Neural progenitor cell (in vitro differentiated cells): ENCODE measurements at regions not wholly inside any gene's neighbourhood (a gene's known extent, or its start where the extent isn't known, plus 50 kb on each side); places are given as distances from the start of the nearest gene placed in this dataset.

Source experiments
- DNase-seq: peaks from one replicate; pipeline ENCODE4 v3.0.0-alpha.2; 2016; ENCODE audit warnings: low spot score
- H2AFZ ChIP-seq: fragments of 200-600 bp; sonication (generic); replicated peaks from 2 replicates; pipeline ENCODE4 v1.6.1; 2016; ENCODE audit warnings: antibody characterized with exemption
- H3F3A ChIP-seq: fragments of 200-600 bp; sonication (generic); 2 replicates; pipeline ENCODE4 v1.6.1; 2016; ENCODE audit warnings: antibody characterized with exemption, low read depth
- H3K27ac ChIP-seq: fragments of 200-600 bp; sonication (generic); 2 replicates; pipeline ENCODE4 v1.5.1; 2016; ENCODE audit warnings: mild to moderate bottlenecking
- H3K27me3 ChIP-seq: fragments of 200-600 bp; sonication (generic); 2 replicates; pipeline ENCODE4 v1.6.1; 2016; ENCODE audit warnings: mild to moderate bottlenecking, moderate library complexity
- H3K36me3 ChIP-seq: fragments of 200-600 bp; sonication (generic); 2 replicates; pipeline ENCODE4 v1.5.1; 2016
- H3K4me1 ChIP-seq: fragments of 200-600 bp; sonication (generic); 2 replicates; pipeline ENCODE4 v1.6.1; 2016; ENCODE audit warnings: mixed run types
- H3K4me2 ChIP-seq: fragments of 200-600 bp; sonication (generic); 2 replicates; pipeline ENCODE4 v1.6.1; 2016
- H3K4me3 ChIP-seq: fragments of 200-600 bp; sonication (generic); 2 replicates; pipeline ENCODE4 v1.5.1; 2016
- H3K79me2 ChIP-seq: fragments of 200-600 bp; sonication (generic); 2 replicates; pipeline ENCODE4 v1.6.1; 2016; ENCODE audit warnings: low read depth
- H3K9ac ChIP-seq: fragments of 200-600 bp; sonication (generic); 2 replicates; pipeline ENCODE4 v1.6.1; 2016
- H3K9me3 ChIP-seq: fragments of 200-600 bp; sonication (generic); 2 replicates; pipeline ENCODE4 v1.5.1; 2016; ENCODE audit warnings: low read depth
- H4K20me1 ChIP-seq: fragments of 200-600 bp; sonication (generic); 2 replicates; pipeline ENCODE4 v1.6.1; 2016; ENCODE audit warnings: low read depth
- H3K27ac Mint-ChIP-seq: 3 replicates; pipeline ENCODE4 v1.8.0; 2021; ENCODE audit warnings: mixed read lengths
- H3K27me3 Mint-ChIP-seq: 2 replicates; pipeline ENCODE4 v1.8.0; 2022; ENCODE audit warnings: low read depth, mild to moderate bottlenecking, inconsistent platforms, moderate library complexity, mixed read lengths; ENCODE audit not compliant: insufficient read depth
- H3K36me3 Mint-ChIP-seq: 3 replicates; pipeline ENCODE4 v1.8.0; 2021; ENCODE audit warnings: mixed read lengths
- H3K4me1 Mint-ChIP-seq: 3 replicates; pipeline ENCODE4 v1.8.0; 2021; ENCODE audit warnings: mixed read lengths
- H3K4me3 Mint-ChIP-seq: 3 replicates; pipeline ENCODE4 v1.8.0; 2021; ENCODE audit warnings: mild to moderate bottlenecking, moderate library complexity, mixed read lengths
- H3K9me3 Mint-ChIP-seq: 3 replicates; pipeline ENCODE4 v1.8.0; 2020; ENCODE audit warnings: mixed read lengths
- EZH2 ChIP-seq: fragments of 200-600 bp; sonication (generic); IDR thresholded peaks from 2 replicates; pipeline ENCODE4 v1.6.1; 2017; ENCODE audit warnings: antibody characterized with exemption, mild to moderate bottlenecking, moderate library complexity
- EZH2phosphoT487 ChIP-seq: fragments of 200-600 bp; sonication (generic); IDR thresholded peaks from 2 replicates; pipeline ENCODE4 v1.6.1; 2017; ENCODE audit warnings: antibody characterized with exemption
- TF ChIP-seq, protein P1 (sequence below): fragments of 200-600 bp; sonication (generic); IDR thresholded peaks from 2 replicates; pipeline ENCODE4 v1.5.1; 2017; ENCODE audit warnings: antibody characterized with exemption, mild to moderate bottlenecking

GRCh38 chr3:117018655-117019054 is 309.1 kb downstream of the TUSC7 start:
- Mint-ChIP-seq H3K4me1 (peaks cover 11% of the 10 kb centered on the region), H3K27ac (no peak overlapping the region), H3K4me3 (no peak overlapping the region), H3K36me3 (no peaks in the 10 kb centered on the region), H3K9me3 (no peaks in the 10 kb centered on the region), H3K27me3 (no peaks in the 10 kb centered on the region)
- Histone ChIP-seq H3F3A (no peaks in the 10 kb centered on the region), H3K9me3 (no peaks in the 10 kb centered on the region), H3K4me2 (no peak overlapping the region), H3K9ac (no peak overlapping the region), H3K36me3 (no peaks in the 10 kb centered on the region), H3K4me3 (no peak overlapping the region), H4K20me1 (no peaks in the 10 kb centered on the region), H3K27me3 (no peaks in the 10 kb centered on the region), H3K79me2 (no peaks in the 10 kb centered on the region), H3K4me1 (peaks cover 15% of the 10 kb centered on the region), H2AFZ (peak overlapping the region; percentile 5), H3K27ac (no peak overlapping the region)
- DNase-seq, result no peak
- no peak for TF ChIP-seq EZH2phosphoT487
- TF ChIP-seq, protein P1, sequence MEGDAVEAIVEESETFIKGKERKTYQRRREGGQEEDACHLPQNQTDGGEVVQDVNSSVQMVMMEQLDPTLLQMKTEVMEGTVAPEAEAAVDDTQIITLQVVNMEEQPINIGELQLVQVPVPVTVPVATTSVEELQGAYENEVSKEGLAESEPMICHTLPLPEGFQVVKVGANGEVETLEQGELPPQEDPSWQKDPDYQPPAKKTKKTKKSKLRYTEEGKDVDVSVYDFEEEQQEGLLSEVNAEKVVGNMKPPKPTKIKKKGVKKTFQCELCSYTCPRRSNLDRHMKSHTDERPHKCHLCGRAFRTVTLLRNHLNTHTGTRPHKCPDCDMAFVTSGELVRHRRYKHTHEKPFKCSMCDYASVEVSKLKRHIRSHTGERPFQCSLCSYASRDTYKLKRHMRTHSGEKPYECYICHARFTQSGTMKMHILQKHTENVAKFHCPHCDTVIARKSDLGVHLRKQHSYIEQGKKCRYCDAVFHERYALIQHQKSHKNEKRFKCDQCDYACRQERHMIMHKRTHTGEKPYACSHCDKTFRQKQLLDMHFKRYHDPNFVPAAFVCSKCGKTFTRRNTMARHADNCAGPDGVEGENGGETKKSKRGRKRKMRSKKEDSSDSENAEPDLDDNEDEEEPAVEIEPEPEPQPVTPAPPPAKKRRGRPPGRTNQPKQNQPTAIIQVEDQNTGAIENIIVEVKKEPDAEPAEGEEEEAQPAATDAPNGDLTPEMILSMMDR, result no peak
- no peak for TF ChIP-seq EZH2

- peak overlapping the region; percentile 5 for H2AFZ ChIP-seq
- no peaks in the 10 kb centered on the region for H3K79me2 ChIP-seq
- Mint-ChIP-seq H3K27me3 (no peaks in the 10 kb centered on the region), H3K4me1 (peaks cover 11% of the 10 kb centered on the region), H3K4me3 (no peak overlapping the region), H3K27ac (no peak overlapping the region), H3K36me3 (no peaks in the 10 kb centered on the region), H3K9me3 (no peaks in the 10 kb centered on the region)
- TF ChIP-seq, protein P1, result peak; percentile 86
- TF ChIP-seq EZH2, result no peak
- no peaks in the 10 kb centered on the region for H3K27me3 ChIP-seq
- H3K4me3 ChIP-seq, result no peak overlapping the region
- H3K36me3 ChIP-seq, result no peaks in the 10 kb centered on the region
- no peak overlapping the region for H3K4me2 ChIP-seq
- no peaks in the 10 kb centered on the region for H3K9me3 ChIP-seq
- no peak overlapping the region for H3K27ac ChIP-seq
- no peak overlapping the region for H3K9ac ChIP-seq
- peaks cover 15% of the 10 kb centered on the region for H3K4me1 ChIP-seq
- peak; percentile 87 for DNase-seq
- no peaks in the 10 kb centered on the region for H3F3A ChIP-seq
- no peaks in the 10 kb centered on the region for H4K20me1 ChIP-seq
Observed at GRCh38 chr3:117019082-117019713, 309.6 kb downstream of the TUSC7 start.

GRCh38 chr3:117026401-117026800 is 316.8 kb downstream of the TUSC7 start:
- Histone ChIP-seq H2AFZ (no peak overlapping the region), H3K79me2 (no peaks in the 10 kb centered on the region), H3K36me3 (no peaks in the 10 kb centered on the region), H3K27me3 (no peaks in the 10 kb centered on the region), H3K4me3 (no peak overlapping the region), H3K9ac (no peak overlapping the region), H3K4me1 (no peaks in the 10 kb centered on the region), H3K27ac (no peak overlapping the region), H3F3A (no peaks in the 10 kb centered on the region), H4K20me1 (no peaks in the 10 kb centered on the region), H3K9me3 (no peaks in the 10 kb centered on the region), H3K4me2 (no peak overlapping the region)
- no peaks in the 10 kb centered on the region for H3K27me3 Mint-ChIP-seq
- no peaks in the 10 kb centered on the region for H3K36me3 Mint-ChIP-seq
- DNase-seq, result no peak
- H3K9me3 Mint-ChIP-seq, result peaks cover 9% of the 10 kb centered on the region
- TF ChIP-seq, protein P1, result no peak
- no peak for TF ChIP-seq EZH2
- TF ChIP-seq EZH2phosphoT487, result no peak
- H3K27ac Mint-ChIP-seq, result peak overlapping the region; percentile 20
- no peaks in the 10 kb centered on the region for H3K4me1 Mint-ChIP-seq
- H3K4me3 Mint-ChIP-seq, result no peak overlapping the region
